CD4-positive, alpha-beta T cell (primary cell): ENCODE measurements at regions not wholly inside any gene's neighbourhood (a gene's known extent, or its start where the extent isn't known, plus 50 kb on each side); places are given as distances from the start of the nearest gene placed in this dataset.

Source experiments
- ATAC-seq: fragments of 200-7000 bp; cut with Tn5 transposase; one replicate; pipeline ENCODE4 v1.10.0; 2022; ENCODE audit warnings: mild to moderate bottlenecking; ENCODE audit not compliant: poor library complexity
- CTCF ChIA-PET: fragments of 350-600 bp; sonication (Branson Sonifier 250); formaldehyde crosslinking; loops from one replicate; lab custom pipeline; 2021; ENCODE audit warnings: antibody characterized with exemption, inconsistent platforms; lab: Charles Lee
- POLR2A ChIA-PET: fragments of 350-600 bp; sonication (Branson Sonifier 250); formaldehyde crosslinking; loops from one replicate; lab custom pipeline; 2021; ENCODE audit warnings: antibody characterized with exemption, inconsistent platforms; lab: Charles Lee
- DNase-seq, 14 experiments: peaks; one replicate each; pipeline ENCODE4 v3.0.0-alpha.2; 2013 to 2020; ENCODE audit warnings: mixed read lengths in 2 of 14
- H3K27ac ChIP-seq, 2 donors: one replicate each; pipeline versions ENCODE4 v1.5.1 to v1.7.0; 2013; ENCODE audit warnings: low read length in 2 of 2, low read depth in 1 of 2, mild to moderate bottlenecking in 1 of 2
- H3K27me3 ChIP-seq, 2 experiments: 1 replicate in 1 of 2; 2 replicates in 1 of 2; pipeline versions ENCODE4 v1.6.1 to v1.7.0; 2013; ENCODE audit warnings: low read length in 2 of 2, control low read depth in 1 of 2, mild to moderate bottlenecking in 1 of 2, moderate library complexity in 1 of 2; ENCODE audit not compliant: insufficient read depth in 2 of 2, control insufficient read depth in 1 of 2
- H3K36me3 ChIP-seq: one replicate; pipeline ENCODE4 v1.6.1; 2013; ENCODE audit warnings: low read length, control low read depth; ENCODE audit not compliant: insufficient read depth
- H3K4me1 ChIP-seq: one replicate; pipeline ENCODE4 v1.6.1; 2013; ENCODE audit warnings: low read length, control low read depth; ENCODE audit not compliant: insufficient read depth
- H3K4me3 ChIP-seq: one replicate; pipeline ENCODE4 v1.5.1; 2013; ENCODE audit warnings: mild to moderate bottlenecking, low read length, moderate library complexity
- H3K9me3 ChIP-seq, 2 experiments: 1 replicate in 1 of 2; 2 replicates in 1 of 2; pipeline versions ENCODE4 v1.6.1 to v1.7.0; 2013; ENCODE audit warnings: low read length in 2 of 2, mild to moderate bottlenecking in 2 of 2, control low read depth in 1 of 2, moderate library complexity in 1 of 2; ENCODE audit not compliant: control insufficient read depth in 1 of 2, insufficient read depth in 1 of 2
- H3K27ac Mint-ChIP-seq: one replicate; pipeline ENCODE4 v1.8.0; 2020; ENCODE audit warnings: mixed read lengths
- H3K27me3 Mint-ChIP-seq: one replicate; pipeline ENCODE4 v1.8.0; 2021; ENCODE audit warnings: mixed read lengths
- H3K36me3 Mint-ChIP-seq: one replicate; pipeline ENCODE4 v1.8.0; 2021; ENCODE audit warnings: low read depth, mixed read lengths
- H3K4me1 Mint-ChIP-seq: one replicate; pipeline ENCODE4 v1.8.0; 2021; ENCODE audit warnings: low read depth, mixed read lengths
- H3K4me3 Mint-ChIP-seq: one replicate; pipeline ENCODE4 v1.8.0; 2020; ENCODE audit warnings: mild to moderate bottlenecking, mixed read lengths
- H3K9me3 Mint-ChIP-seq: one replicate; pipeline ENCODE4 v1.8.0; 2020; ENCODE audit warnings: mixed read lengths
- intact Hi-C, 2 experiments: fragments of 100-400 bp; cut with DNase I in 1 of 2; cut with micrococcal nuclease in 1 of 2; formaldehyde crosslinking; loops; one replicate each; pipeline versions ENCODE4 v1.15.1 to v1.9.0; 2023 to 2025; cut with DNase I, micrococcal nuclease
- TF ChIP-seq, protein P1 (sequence below): fragments of 200-600 bp; IDR thresholded peaks from one replicate; pipeline ENCODE4 v1.8.0; 2022; ENCODE audit warnings: antibody characterized with exemption, mild to moderate bottlenecking

DNA sequence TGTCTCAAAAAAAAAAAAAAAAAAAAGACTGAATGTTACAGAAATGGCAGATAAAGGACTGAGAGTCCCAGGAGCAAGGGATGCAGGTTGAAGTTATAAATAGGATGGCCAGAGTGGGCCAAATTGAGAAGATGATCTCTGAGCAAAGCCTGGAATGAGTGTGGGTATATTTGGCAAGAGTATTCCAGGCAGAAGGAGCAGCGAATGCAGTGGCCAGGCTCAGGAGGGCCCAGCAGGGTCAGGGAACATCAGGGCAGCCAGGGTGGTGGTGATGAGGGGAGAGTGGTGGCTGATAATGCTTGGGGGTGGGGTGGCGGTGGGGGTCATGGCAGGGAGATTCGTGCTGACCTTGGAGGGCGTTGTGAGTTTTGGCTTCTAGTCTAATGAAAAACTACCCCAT is 141.3 kb upstream of the AGAP1 start:
- Histone ChIP-seq H3K27me3 (peaks cover 0 to 9% of the 10 kb centered on the region in 2 experiments), H3K36me3 (no peaks in the 10 kb centered on the region), H3K9me3 (peaks cover 0 to under 1% of the 10 kb centered on the region in 2 experiments), H3K4me1 (no peaks in the 10 kb centered on the region), H3K4me3 (no peak overlapping the region), H3K27ac (no peak overlapping the region)
- no peaks in the 10 kb centered on the region for H3K4me1 Mint-ChIP-seq
- no peaks in the 10 kb centered on the region for H3K9me3 Mint-ChIP-seq
- H3K27me3 Mint-ChIP-seq = peaks cover 33% of the 10 kb centered on the region
- ChIA-PET CTCF (no interaction called here), POLR2A (no interaction called here)
- H3K36me3 Mint-ChIP-seq = no peaks in the 10 kb centered on the region
- H3K4me3 Mint-ChIP-seq = no peak overlapping the region
- intact Hi-C loops = no loop called here
- no peak for ATAC-seq
- no peak for DNase-seq
- TF ChIP-seq, protein P1, sequence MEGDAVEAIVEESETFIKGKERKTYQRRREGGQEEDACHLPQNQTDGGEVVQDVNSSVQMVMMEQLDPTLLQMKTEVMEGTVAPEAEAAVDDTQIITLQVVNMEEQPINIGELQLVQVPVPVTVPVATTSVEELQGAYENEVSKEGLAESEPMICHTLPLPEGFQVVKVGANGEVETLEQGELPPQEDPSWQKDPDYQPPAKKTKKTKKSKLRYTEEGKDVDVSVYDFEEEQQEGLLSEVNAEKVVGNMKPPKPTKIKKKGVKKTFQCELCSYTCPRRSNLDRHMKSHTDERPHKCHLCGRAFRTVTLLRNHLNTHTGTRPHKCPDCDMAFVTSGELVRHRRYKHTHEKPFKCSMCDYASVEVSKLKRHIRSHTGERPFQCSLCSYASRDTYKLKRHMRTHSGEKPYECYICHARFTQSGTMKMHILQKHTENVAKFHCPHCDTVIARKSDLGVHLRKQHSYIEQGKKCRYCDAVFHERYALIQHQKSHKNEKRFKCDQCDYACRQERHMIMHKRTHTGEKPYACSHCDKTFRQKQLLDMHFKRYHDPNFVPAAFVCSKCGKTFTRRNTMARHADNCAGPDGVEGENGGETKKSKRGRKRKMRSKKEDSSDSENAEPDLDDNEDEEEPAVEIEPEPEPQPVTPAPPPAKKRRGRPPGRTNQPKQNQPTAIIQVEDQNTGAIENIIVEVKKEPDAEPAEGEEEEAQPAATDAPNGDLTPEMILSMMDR = no peak
- H3K27ac Mint-ChIP-seq = no peak overlapping the region

DNA sequence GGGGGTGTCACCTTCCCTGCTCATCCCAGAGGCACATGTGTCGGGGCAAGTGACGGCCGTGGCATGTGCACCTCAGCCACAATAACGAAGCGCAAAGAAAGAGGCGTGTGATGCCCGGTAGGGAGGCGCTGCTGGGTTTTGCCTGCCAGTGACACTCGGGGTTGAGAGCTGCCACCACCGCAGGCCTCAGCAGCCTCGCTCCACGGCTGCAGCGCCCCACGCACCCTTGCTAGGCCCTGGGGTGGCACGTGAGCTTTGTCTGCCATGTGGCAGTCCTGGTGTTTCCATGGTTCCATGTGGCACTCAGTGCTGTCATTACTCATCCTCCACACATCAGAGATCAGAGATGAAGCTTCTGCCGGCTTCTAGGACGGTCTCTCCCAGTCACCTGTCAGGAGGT is 136.0 kb upstream of the AGAP1 start:
- Histone ChIP-seq H3K9me3 (peaks cover 0 to 3% of the 10 kb centered on the region in 2 experiments), H3K4me1 (no peaks in the 10 kb centered on the region), H3K4me3 (no peak overlapping the region), H3K27me3 (no peaks in the 10 kb centered on the region), H3K36me3 (no peaks in the 10 kb centered on the region), H3K27ac (no peak overlapping the region)
- Mint-ChIP-seq H3K27ac (no peak overlapping the region), H3K36me3 (no peaks in the 10 kb centered on the region), H3K4me1 (no peaks in the 10 kb centered on the region), H3K4me3 (no peak overlapping the region), H3K9me3 (no peaks in the 10 kb centered on the region), H3K27me3 (peaks cover 10% of the 10 kb centered on the region)
- ATAC-seq = no peak
- CTCF ChIA-PET = no interaction called here
- intact Hi-C loops = no loop called here
- POLR2A ChIA-PET = no interaction called here
- TF ChIP-seq, protein P1 = no peak
- DNase-seq = no peak

DNA sequence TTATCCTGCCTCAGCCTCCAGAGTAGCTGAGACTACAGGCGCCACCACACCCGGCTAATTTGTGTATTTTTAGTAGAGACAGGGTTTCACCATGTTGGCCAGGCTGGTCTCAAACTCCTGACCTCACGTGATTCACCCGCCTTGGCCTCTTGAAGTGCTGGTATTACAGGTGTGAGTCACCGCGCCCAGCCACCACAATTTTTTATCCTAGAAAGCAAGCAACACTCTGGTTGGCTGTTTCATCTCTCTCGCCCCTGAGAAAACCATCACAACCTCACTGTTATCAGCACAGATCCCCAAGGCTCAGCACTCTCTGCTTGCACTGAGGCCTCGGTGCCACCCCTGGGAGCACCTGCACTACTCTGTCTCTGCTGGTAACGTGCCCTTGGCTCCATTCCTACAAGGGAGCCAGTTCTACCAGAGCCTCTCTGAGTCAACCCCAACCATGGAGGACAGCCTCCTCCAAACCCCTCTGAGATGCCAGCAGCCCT is 134.8 kb upstream of the AGAP1 start:
- Histone ChIP-seq H3K27ac (no peak overlapping the region), H3K4me1 (no peaks in the 10 kb centered on the region), H3K9me3 (peaks cover 0 to 3% of the 10 kb centered on the region in 2 experiments), H3K27me3 (no peaks in the 10 kb centered on the region), H3K4me3 (no peak overlapping the region), H3K36me3 (no peaks in the 10 kb centered on the region)
- ChIA-PET POLR2A (no interaction called here), CTCF (no interaction called here)
- no peak overlapping the region for H3K27ac Mint-ChIP-seq
- no peaks in the 10 kb centered on the region for H3K9me3 Mint-ChIP-seq
- ATAC-seq (no peak), DNase-seq (no peak)
- no peaks in the 10 kb centered on the region for H3K36me3 Mint-ChIP-seq
- no peak overlapping the region for H3K4me3 Mint-ChIP-seq
- peaks cover 17% of the 10 kb centered on the region for H3K27me3 Mint-ChIP-seq
- TF ChIP-seq, protein P1 = no peak
- intact Hi-C loops = no loop called here
- H3K4me1 Mint-ChIP-seq = no peaks in the 10 kb centered on the region
